ENCODE measurements at regions not wholly inside any gene's neighbourhood (a gene's known extent, or its start where the extent isn't known, plus 50 kb on each side); places are given as distances from the start of the nearest gene placed in this dataset.

GRCh38 chr18:67144329-67144728, 372.2 kb downstream of the DSEL start:
- TF ChIP-seq CTCF (IDR thresholded peaks at IDR 0.05 in 4 of 5, conservative IDR thresholded peaks at IDR 0.05 in 1 of 5) (no peak), POLR2A (IDR thresholded peaks at IDR 0.05) (no peak)

Measured in gastrocnemius medialis (tissue), 4 donors.